Fibroblast of the aortic adventitia (primary cell): ENCODE measurements at regions not wholly inside any gene's neighbourhood (a gene's known extent, or its start where the extent isn't known, plus 50 kb on each side); places are given as distances from the start of the nearest gene placed in this dataset.

Experiments
- DNase-seq: peaks from one replicate; pipeline ENCODE4 v3.0.0-alpha.2; 2010; ENCODE audit warnings: low read depth
- H3K4me3 ChIP-seq: 2 replicates; pipeline ENCODE4 v1.5.1; 2011; ENCODE audit warnings: low read depth, mild to moderate bottlenecking, control low read depth, low read length, moderate library complexity
- TF ChIP-seq, protein P1 (sequence below): IDR thresholded peaks from 2 replicates; pipeline ENCODE4 v1.5.1; 2011; ENCODE audit warnings: mild to moderate bottlenecking, low read length, control low read depth, inconsistent platforms; ENCODE audit not compliant: insufficient read depth

DNA sequence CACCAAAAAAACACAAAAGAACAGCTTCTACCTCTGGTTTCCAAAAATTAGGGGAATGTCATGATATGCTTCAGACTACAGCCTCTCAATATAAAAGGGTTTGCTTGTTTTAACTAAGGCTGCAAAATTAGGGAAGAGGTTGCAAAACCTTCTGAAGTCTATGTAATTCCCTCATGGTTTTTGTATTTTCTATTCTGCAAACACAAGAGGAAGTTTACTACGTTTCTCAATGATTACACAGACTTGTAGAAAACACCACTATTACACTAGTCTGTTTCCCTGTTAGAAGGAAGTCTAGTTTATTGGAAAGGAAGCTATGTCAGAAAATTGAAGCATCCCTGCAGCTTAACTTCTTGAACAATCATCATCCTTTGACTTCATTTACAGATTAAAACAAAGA is 229.7 kb upstream of the FMN2 start:
- TF ChIP-seq, protein P1, sequence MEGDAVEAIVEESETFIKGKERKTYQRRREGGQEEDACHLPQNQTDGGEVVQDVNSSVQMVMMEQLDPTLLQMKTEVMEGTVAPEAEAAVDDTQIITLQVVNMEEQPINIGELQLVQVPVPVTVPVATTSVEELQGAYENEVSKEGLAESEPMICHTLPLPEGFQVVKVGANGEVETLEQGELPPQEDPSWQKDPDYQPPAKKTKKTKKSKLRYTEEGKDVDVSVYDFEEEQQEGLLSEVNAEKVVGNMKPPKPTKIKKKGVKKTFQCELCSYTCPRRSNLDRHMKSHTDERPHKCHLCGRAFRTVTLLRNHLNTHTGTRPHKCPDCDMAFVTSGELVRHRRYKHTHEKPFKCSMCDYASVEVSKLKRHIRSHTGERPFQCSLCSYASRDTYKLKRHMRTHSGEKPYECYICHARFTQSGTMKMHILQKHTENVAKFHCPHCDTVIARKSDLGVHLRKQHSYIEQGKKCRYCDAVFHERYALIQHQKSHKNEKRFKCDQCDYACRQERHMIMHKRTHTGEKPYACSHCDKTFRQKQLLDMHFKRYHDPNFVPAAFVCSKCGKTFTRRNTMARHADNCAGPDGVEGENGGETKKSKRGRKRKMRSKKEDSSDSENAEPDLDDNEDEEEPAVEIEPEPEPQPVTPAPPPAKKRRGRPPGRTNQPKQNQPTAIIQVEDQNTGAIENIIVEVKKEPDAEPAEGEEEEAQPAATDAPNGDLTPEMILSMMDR, result no peak
- no peak overlapping the region for H3K4me3 ChIP-seq
- no peak for DNase-seq

GRCh38 chr1:239868058-239868832 is 223.4 kb upstream of the FMN2 start:
- TF ChIP-seq, protein P1, result no peak
- no peak overlapping the region for H3K4me3 ChIP-seq
- DNase-seq, result no peak

DNA sequence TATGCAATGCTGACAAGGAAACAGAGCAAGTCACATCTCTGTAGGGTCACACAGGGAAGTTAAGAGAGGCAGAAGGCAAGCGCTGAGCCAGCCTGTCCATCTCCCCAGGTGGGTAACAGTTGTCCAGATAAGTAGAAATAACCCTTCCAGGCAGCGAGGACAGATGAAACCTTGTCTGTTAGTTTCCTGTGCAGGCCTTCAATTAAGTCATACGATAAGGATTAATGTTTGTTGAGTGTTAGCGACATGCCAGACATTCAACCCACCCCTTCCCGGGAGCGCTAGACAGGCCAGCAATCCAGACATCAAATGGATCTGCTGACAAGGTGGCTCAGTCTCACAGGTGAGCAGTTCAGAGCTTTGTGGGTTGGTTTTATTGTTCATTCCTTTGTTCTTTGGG is 221.5 kb upstream of the FMN2 start:
- no peak overlapping the region for H3K4me3 ChIP-seq
- DNase-seq, result no peak
- TF ChIP-seq, protein P1, result no peak

GRCh38 chr1:239872626-239873025 is 219.1 kb upstream of the FMN2 start:
- no peak for DNase-seq
- TF ChIP-seq, protein P1, result no peak
- no peak overlapping the region for H3K4me3 ChIP-seq

DNA sequence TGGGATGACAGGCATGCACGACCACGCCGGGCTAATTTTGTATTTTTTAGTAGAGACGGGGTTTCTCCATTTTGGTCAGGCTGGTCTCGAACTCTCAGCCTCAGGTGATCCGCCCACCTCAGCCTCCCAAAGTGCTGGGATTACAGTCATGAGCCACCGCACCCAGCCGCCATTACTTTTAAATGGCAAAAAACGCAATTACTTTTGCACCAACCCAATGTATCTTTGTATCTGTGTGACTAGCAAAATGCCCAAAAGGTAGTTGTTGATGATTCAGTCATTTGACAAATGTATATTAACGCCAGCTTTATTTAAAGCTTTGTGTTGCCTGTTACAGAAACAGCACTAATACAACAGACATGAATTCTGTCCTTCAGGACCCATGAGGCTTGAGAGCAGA is 216.9 kb upstream of the FMN2 start:
- H3K4me3 ChIP-seq, result no peak overlapping the region
- no peak for DNase-seq
- TF ChIP-seq, protein P1, result no peak

DNA sequence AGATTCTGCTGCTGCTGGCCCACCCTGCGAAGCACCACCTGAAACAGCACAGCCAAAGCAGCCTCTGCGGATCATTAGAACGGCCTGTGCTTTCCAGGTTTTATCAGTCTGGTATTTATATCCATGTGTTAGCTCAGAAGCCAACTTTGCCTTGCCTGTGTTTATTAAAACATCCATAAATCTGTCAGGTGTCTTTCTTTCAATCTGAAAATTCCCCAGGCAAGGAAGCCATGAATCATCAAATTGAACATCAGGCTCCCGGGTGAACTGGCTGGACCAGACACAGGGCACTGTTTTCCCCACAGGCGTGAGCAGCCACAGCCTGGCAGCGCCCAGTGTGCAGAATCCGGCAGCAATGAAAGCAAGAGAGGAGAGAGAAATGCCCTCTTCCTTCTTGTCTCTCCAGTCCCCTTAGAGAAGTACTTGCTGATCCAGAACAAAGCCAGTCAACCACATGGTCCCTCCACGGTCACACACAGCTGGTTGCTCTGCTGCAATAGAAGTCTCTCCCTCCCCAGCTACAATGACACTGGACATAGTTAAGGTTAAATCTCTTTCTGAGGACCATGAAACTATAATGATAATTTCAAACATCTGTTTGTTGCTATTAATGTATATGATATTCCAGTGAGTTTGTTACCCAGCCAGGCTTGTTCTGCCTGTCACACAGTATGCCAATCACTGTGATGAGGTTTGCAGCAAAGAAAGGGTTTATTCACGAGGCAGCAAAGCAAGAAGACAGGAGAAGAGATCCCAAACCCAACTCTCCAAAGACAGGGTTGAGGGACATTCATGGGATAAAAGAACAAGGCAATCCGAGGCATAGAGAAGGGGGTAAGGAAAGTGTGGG is 212.1 kb upstream of the FMN2 start:
- DNase-seq, result no peak
- TF ChIP-seq, protein P1, result no peak
- no peak overlapping the region for H3K4me3 ChIP-seq
